Mucosa of descending colon (tissue), 3 donors: ENCODE measurements at regions not wholly inside any gene's neighbourhood (a gene's known extent, or its start where the extent isn't known, plus 50 kb on each side); places are given as distances from the start of the nearest gene placed in this dataset.

Experiments
- ATAC-seq: fragments of 200-7000 bp; cut with Tn5 transposase; one replicate; pipeline ENCODE4 v1.9.1; 2020; ENCODE audit warnings: mild to moderate bottlenecking, moderate library complexity
- DNase-seq, 3 donors: peaks; one replicate each; pipeline ENCODE4 v3.0.0-alpha.2; 2020
- H3K36me3 ChIP-seq: fragments of 200-600 bp; one replicate; pipeline ENCODE4 v1.8.0; 2021; ENCODE audit warnings: low read depth, mild to moderate bottlenecking
- H3K4me1 ChIP-seq: fragments of 200-600 bp; one replicate; pipeline ENCODE4 v1.8.0; 2021; ENCODE audit warnings: low read depth, mild to moderate bottlenecking
- H3K4me3 ChIP-seq: fragments of 200-600 bp; one replicate; pipeline ENCODE4 v1.8.0; 2021; ENCODE audit warnings: mild to moderate bottlenecking
- H3K9me3 ChIP-seq: fragments of 200-600 bp; one replicate; pipeline ENCODE4 v1.8.0; 2021; ENCODE audit warnings: mild to moderate bottlenecking
- intact Hi-C, 2 donors: fragments of 100-400 bp; cut with DNase I in 1 of 2; cut with micrococcal nuclease in 1 of 2; formaldehyde crosslinking; loops; one replicate each; pipeline versions ENCODE4 v1.11.0 to v1.11.1; 2022; cut with DNase I, micrococcal nuclease
- TF ChIP-seq, protein P1 (sequence below): fragments of 200-600 bp; IDR thresholded peaks from one replicate; pipeline ENCODE4 v1.8.0; 2022; ENCODE audit warnings: antibody characterized with exemption, mild to moderate bottlenecking
- donor health status: DM: no; HTN: no; CAD: no; lungs with moderate emphysema.
- donor health status: DM: no; HTN: no; CAD: no.
- donor health status: DM: no; HTN: yes; CAD: no.

DNA sequence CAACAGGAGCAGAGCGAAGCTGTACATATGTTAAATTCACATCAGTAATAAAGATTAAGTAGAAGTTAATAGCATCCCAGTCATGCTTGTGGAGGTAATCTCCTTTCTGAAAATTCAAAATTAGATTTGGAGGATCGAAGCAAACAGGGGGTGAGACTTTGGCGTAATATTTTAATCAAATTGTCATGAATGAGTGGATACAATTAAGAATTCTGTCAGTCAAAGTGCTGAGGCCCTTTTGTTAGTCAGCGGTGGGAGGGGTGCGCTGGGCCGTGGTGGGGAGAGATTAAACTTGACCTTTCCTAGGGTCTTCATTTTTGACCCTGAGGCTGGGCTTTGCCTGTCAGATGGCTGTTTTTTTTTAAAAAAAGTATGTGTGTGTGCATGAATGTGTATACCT is 226.7 kb downstream of the VRK1 start:
- Histone ChIP-seq H3K4me3 (no peak overlapping the region), H3K36me3 (no peaks in the 10 kb centered on the region), H3K9me3 (no peaks in the 10 kb centered on the region), H3K4me1 (no peaks in the 10 kb centered on the region)
- intact Hi-C loops = no loop called here
- TF ChIP-seq, protein P1, sequence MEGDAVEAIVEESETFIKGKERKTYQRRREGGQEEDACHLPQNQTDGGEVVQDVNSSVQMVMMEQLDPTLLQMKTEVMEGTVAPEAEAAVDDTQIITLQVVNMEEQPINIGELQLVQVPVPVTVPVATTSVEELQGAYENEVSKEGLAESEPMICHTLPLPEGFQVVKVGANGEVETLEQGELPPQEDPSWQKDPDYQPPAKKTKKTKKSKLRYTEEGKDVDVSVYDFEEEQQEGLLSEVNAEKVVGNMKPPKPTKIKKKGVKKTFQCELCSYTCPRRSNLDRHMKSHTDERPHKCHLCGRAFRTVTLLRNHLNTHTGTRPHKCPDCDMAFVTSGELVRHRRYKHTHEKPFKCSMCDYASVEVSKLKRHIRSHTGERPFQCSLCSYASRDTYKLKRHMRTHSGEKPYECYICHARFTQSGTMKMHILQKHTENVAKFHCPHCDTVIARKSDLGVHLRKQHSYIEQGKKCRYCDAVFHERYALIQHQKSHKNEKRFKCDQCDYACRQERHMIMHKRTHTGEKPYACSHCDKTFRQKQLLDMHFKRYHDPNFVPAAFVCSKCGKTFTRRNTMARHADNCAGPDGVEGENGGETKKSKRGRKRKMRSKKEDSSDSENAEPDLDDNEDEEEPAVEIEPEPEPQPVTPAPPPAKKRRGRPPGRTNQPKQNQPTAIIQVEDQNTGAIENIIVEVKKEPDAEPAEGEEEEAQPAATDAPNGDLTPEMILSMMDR = no peak
- ATAC-seq = no peak
- DNase-seq = no peak

GRCh38 chr14:97024300-97024699 is 227.1 kb downstream of the VRK1 start:
- H3K9me3 ChIP-seq = no peaks in the 10 kb centered on the region
- no peaks in the 10 kb centered on the region for H3K36me3 ChIP-seq
- intact Hi-C loops = no loop called here
- ATAC-seq (no peak), DNase-seq (no peak)
- H3K4me3 ChIP-seq = no peak overlapping the region
- TF ChIP-seq, protein P1 = no peak
- H3K4me1 ChIP-seq = no peaks in the 10 kb centered on the region

DNA sequence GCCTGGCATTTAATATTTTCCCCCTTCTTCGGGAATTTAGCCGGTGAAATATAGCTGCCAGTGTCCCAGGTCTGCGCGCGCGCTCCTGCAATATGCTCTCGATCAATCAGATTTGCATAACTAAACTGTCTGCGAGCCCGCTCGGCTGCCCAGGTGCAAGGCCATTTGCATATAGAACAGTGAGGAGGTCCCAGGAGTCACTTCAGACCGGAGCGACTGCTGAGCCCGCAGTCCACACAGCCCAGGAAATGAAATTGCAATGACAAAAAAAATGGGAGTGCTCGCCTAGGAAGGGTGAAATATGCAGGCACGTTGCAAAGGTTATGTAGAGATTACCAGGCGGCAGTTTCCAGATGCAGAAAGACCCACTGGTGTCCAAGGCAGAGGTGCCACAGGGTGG is 228.5 kb downstream of the VRK1 start:
- Histone ChIP-seq H3K4me3 (no peak overlapping the region), H3K9me3 (no peaks in the 10 kb centered on the region), H3K4me1 (no peaks in the 10 kb centered on the region), H3K36me3 (no peaks in the 10 kb centered on the region)
- no peak for DNase-seq
- TF ChIP-seq, protein P1 = no peak
- intact Hi-C loops = no loop called here
- ATAC-seq = peak; percentile 28

- no peaks in the 10 kb centered on the region for H3K9me3 ChIP-seq
- ATAC-seq (no peak), DNase-seq (no peak)
- intact Hi-C loops = no loop called here
- TF ChIP-seq, protein P1 = no peak
- H3K4me3 ChIP-seq = no peak overlapping the region
- no peaks in the 10 kb centered on the region for H3K4me1 ChIP-seq
- no peaks in the 10 kb centered on the region for H3K36me3 ChIP-seq
Measured at GRCh38 chr14:97027256-97027999, 230.2 kb downstream of the VRK1 start.

DNA sequence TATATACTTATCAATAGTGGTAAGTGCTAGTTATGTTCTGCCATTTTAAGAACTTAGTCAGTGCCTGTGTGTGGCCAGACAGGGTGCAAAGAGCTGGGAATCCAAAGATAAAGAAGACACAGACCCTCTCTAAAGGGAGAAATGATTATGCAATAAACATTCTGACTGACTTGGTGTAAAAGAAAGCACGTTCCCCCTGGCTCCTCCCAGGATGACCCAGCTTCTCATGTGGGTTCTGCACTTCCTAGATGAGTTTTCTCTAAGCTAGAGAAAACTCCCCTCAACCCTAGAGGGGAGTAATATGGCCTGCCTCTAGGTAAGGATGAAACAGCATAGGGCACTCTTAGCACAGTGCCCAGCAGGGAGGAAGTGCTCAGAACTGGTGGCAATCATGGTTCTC is 231.2 kb downstream of the VRK1 start:
- Histone ChIP-seq H3K36me3 (no peaks in the 10 kb centered on the region), H3K4me1 (no peaks in the 10 kb centered on the region), H3K4me3 (no peak overlapping the region), H3K9me3 (no peaks in the 10 kb centered on the region)
- TF ChIP-seq, protein P1 = no peak
- DNase-seq = no peak
- no peak for ATAC-seq
- intact Hi-C loops = no loop called here

DNA sequence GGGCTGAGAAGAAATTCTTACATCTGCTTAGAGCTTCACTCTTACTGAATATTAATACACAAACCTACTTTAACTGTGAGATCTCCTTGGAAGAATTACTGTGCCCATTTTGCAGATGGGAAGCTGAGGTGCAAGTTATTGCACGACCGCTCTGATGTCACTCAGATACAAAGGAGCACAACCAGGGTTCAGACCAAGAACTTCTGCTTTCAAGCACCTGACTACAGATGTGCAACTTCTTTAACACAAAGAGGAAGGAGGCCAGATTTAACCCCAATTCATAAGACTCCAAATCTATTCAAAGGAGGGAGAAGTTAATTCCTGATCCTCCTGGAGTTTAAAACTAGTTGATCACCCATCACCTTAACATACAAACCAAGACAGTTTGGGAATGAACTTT is 232.6 kb downstream of the VRK1 start:
- Histone ChIP-seq H3K4me1 (no peaks in the 10 kb centered on the region), H3K9me3 (no peaks in the 10 kb centered on the region), H3K36me3 (no peaks in the 10 kb centered on the region), H3K4me3 (no peak overlapping the region)
- intact Hi-C loops = no loop called here
- ATAC-seq = no peak
- TF ChIP-seq, protein P1 = no peak
- DNase-seq = no peak
